GM12873 (cell line): ENCODE measurements at regions not wholly inside any gene's neighbourhood (a gene's known extent, or its start where the extent isn't known, plus 50 kb on each side); places are given as distances from the start of the nearest gene placed in this dataset.

Source experiments
- CTCF ChIP-seq: IDR thresholded peaks from 2 replicates; pipeline ENCODE4 v1.5.1; 2012; ENCODE audit warnings: low read depth, mild to moderate bottlenecking, moderate library complexity, low read length, control low read depth; ENCODE audit not compliant: insufficient read depth; ENCODE audit errors: missing control alignments

DNA sequence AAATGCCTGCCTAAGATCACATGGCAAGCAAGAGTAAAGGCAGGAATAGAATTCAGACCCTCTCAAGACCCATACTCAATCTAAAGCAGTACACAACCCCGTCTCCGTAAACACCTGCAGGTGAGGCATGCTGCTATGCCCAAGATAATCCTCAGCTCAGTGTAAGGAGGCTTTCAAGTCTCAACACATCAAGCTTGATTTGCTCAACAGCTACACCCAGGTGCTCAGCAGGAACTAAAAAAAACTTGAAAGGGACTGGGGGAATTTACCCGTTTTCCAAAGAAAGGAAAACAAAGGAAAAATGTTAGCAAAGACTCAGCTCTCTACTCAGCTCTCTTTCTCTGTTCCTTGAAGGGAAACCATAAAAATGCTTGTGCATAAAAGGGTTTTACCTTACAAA lies 301.8 kb downstream of the C1D start:
- TF ChIP-seq CTCF, result no peak

- TF ChIP-seq CTCF, result no peak
Observed at GRCh38 chr2:67771380-67771779, 291.4 kb downstream of the C1D start.

- TF ChIP-seq CTCF, result no peak
Observed at GRCh38 chr2:67772216-67773170, 290.3 kb downstream of the C1D start.

- TF ChIP-seq CTCF, result no peak
Observed at GRCh38 chr2:67773851-67774250, 289.0 kb downstream of the C1D start.

- TF ChIP-seq CTCF, result no peak
Observed at GRCh38 chr2:67776276-67776675, 286.5 kb downstream of the C1D start.

GRCh38 chr2:67777010-67777409 lies 285.8 kb downstream of the C1D start:
- TF ChIP-seq CTCF, result no peak

DNA sequence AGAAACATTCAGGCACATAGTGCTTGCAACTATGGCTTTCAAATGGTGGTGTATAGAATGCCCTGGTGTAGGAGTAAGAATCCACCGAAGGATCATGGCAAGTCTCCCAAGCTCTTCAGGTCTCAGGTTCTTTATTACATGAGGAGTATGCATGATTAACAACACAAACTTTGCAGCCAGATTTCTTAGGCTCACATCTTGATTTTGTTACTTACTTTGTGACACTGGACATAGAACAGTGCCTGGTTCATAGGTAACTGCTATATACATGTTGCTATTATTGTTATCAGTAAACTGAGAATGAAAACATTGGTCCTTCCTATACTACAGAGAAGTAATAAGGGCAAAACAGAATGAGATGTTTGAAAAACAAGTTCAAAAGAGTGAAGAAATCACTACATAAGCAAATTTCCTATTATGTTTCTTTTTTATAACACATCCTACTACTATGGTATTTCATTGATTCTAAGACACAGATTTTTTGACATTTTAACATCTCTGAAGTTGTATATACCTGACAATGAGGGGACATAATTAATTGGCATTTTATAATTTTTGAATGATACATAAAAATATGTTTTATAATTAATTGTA lies 284.9 kb downstream of the C1D start:
- TF ChIP-seq CTCF, result no peak
